Panc1 (cell line): ENCODE measurements at regions not wholly inside any gene's neighbourhood (a gene's known extent, or its start where the extent isn't known, plus 50 kb on each side); places are given as distances from the start of the nearest gene placed in this dataset.

Source experiments
- ATAC-seq: fragments of 200-7000 bp; cut with Tn5 transposase; 2 replicates; pipeline ENCODE4 v1.9.1; 2020; ENCODE audit warnings: mild to moderate bottlenecking, moderate library complexity
- BruUV-seq: library from RNA; stranded (reverse); fragments of 400-500 nt; replicated peaks from 2 replicates; lab custom pipeline; 2021; lab: Mats Ljungman, UMichigan
- CTCF ChIA-PET: fragments of 300-600 bp; sonication (Branson Sonifier 250); formaldehyde crosslinking; loops from one replicate; lab custom pipeline; 2022; ENCODE audit warnings: antibody characterized with exemption; lab: Charles Lee
- POLR2A ChIA-PET: fragments of 300-600 bp; sonication (Branson Sonifier 250); formaldehyde crosslinking; loops from one replicate; lab custom pipeline; 2022; ENCODE audit warnings: antibody characterized with exemption; lab: Charles Lee
- DNase-seq: peaks from one replicate; pipeline ENCODE4 v3.0.0-alpha.2; 2010; ENCODE audit warnings: low read depth, low spot score
- H3K27ac ChIP-seq: 2 replicates; pipeline ENCODE4 v1.5.1; 2011; ENCODE audit warnings: mild to moderate bottlenecking, low read length, inconsistent platforms
- H3K27me3 ChIP-seq: fragments of 200-500 bp; sonication (Bioruptor generic); 2 replicates; pipeline ENCODE4 v1.6.0; 2014; ENCODE audit warnings: low read length, inconsistent platforms; ENCODE audit not compliant: control insufficient read depth, insufficient read depth
- H3K36me3 ChIP-seq: fragments of 200-500 bp; sonication (Bioruptor generic); 2 replicates; pipeline ENCODE4 v1.5.1; 2014; ENCODE audit warnings: inconsistent platforms, mild to moderate bottlenecking, low read length, moderate library complexity; ENCODE audit not compliant: control insufficient read depth, insufficient read depth
- H3K4me1 ChIP-seq: 2 replicates; pipeline ENCODE4 v1.5.1; 2011; ENCODE audit warnings: inconsistent platforms, mild to moderate bottlenecking, low read length, moderate library complexity; ENCODE audit not compliant: control insufficient read depth, insufficient read depth
- H3K4me3 ChIP-seq, 2 experiments: 2 replicates each; pipeline ENCODE4 v1.5.1; 2011 to 2012; ENCODE audit warnings: low read depth in 2 of 2, low read length in 2 of 2, mild to moderate bottlenecking in 2 of 2, inconsistent platforms in 1 of 2, moderate library complexity in 1 of 2
- H3K9me3 ChIP-seq: fragments of 200-500 bp; sonication (Bioruptor generic); 2 replicates; pipeline ENCODE4 v1.5.1; 2014; ENCODE audit warnings: low read depth, mild to moderate bottlenecking, inconsistent platforms, low read length, moderate library complexity; ENCODE audit not compliant: control insufficient read depth, insufficient read depth
- CTCF ChIP-seq: fragments of 450-650 bp; IDR thresholded peaks from 2 replicates; pipeline ENCODE4 v1.5.1; 2017; ENCODE audit warnings: mild to moderate bottlenecking
- POLR2AphosphoS5 ChIP-seq: IDR thresholded peaks from 2 replicates; pipeline ENCODE4 v1.6.1; 2012; ENCODE audit warnings: mild to moderate bottlenecking, low read depth, low read length, moderate library complexity
- SIN3A ChIP-seq: IDR thresholded peaks from 2 replicates; pipeline ENCODE4 v1.6.1; 2012; ENCODE audit warnings: low read depth, mild to moderate bottlenecking, low read length, moderate library complexity, borderline replicate concordance; ENCODE audit not compliant: insufficient read depth
- TCF7L2 ChIP-seq: IDR thresholded peaks from 2 replicates; pipeline ENCODE4 v1.6.1; 2011; ENCODE audit warnings: mild to moderate bottlenecking, low read depth, low read length, inconsistent platforms
- in situ Hi-C: cut with HindIII; loops from 2 replicates; pipeline ENCODE4 v1.10.0; 2016; ENCODE audit warnings: low sequenced_read_pairs, low pct_unique_long_range_greater_than_20kb
- intact Hi-C: fragments of 100-400 bp; cut with micrococcal nuclease; formaldehyde crosslinking; loops from one replicate; pipeline ENCODE4 v1.10.0; 2022; ENCODE audit not compliant: unreplicated experiment
- TF ChIP-seq, protein P1 (sequence below), 2 experiments: IDR thresholded peaks; 2 replicates each; pipeline ENCODE4 v1.6.1; 2011 to 2012; ENCODE audit warnings: low read depth in 2 of 2, control low read depth in 1 of 2, low read length in 1 of 2, mild to moderate bottlenecking in 1 of 2, moderate library complexity in 1 of 2; ENCODE audit not compliant: insufficient read depth in 1 of 2

DNA sequence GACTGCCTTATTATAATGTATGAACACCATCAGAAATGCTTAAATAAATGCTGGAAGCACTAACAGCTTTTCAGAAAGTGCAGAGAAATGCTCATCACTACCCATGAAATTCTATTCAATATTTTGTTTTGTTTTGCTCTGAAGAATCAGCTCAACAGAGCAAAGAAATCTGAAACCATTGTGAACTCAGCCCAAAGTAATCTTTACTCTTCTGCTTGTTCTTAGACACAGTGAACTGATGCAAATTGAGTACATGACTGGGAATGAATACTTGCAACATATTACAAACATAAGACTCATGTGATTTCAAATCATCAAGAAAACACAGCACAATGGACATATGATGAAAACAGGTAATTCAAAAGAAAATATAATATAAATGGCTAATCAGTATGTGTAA lies 404.6 kb upstream of the OPRM1 start:
- CTCF ChIA-PET, result no interaction called here
- no TSS peak for BruUV-seq

GRCh38 chr6:153625089-153625488 lies 414.0 kb upstream of the OPRM1 start:
- in situ Hi-C loops, result no loop called here
- intact Hi-C loops, result no loop called here

More for the DNA sequence above, 404.6 kb upstream of the OPRM1 start:
- POLR2A ChIA-PET, result no interaction called here
- H3K9me3 ChIP-seq, result no peaks in the 10 kb centered on the region
- no peak overlapping the region for H3K4me3 ChIP-seq
- H3K4me1 ChIP-seq, result no peaks in the 10 kb centered on the region
- H3K27me3 ChIP-seq, result no peaks in the 10 kb centered on the region
- ATAC-seq (no peak), DNase-seq (no peak)
- in situ Hi-C loops, result no loop called here
- H3K36me3 ChIP-seq, result no peaks in the 10 kb centered on the region
- H3K27ac ChIP-seq, result no peak overlapping the region
- TF ChIP-seq TCF7L2 (no peak), CTCF (no peak), SIN3A (no peak), POLR2AphosphoS5 (no peak)
- TF ChIP-seq, protein P1, sequence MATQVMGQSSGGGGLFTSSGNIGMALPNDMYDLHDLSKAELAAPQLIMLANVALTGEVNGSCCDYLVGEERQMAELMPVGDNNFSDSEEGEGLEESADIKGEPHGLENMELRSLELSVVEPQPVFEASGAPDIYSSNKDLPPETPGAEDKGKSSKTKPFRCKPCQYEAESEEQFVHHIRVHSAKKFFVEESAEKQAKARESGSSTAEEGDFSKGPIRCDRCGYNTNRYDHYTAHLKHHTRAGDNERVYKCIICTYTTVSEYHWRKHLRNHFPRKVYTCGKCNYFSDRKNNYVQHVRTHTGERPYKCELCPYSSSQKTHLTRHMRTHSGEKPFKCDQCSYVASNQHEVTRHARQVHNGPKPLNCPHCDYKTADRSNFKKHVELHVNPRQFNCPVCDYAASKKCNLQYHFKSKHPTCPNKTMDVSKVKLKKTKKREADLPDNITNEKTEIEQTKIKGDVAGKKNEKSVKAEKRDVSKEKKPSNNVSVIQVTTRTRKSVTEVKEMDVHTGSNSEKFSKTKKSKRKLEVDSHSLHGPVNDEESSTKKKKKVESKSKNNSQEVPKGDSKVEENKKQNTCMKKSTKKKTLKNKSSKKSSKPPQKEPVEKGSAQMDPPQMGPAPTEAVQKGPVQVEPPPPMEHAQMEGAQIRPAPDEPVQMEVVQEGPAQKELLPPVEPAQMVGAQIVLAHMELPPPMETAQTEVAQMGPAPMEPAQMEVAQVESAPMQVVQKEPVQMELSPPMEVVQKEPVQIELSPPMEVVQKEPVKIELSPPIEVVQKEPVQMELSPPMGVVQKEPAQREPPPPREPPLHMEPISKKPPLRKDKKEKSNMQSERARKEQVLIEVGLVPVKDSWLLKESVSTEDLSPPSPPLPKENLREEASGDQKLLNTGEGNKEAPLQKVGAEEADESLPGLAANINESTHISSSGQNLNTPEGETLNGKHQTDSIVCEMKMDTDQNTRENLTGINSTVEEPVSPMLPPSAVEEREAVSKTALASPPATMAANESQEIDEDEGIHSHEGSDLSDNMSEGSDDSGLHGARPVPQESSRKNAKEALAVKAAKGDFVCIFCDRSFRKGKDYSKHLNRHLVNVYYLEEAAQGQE (IDR thresholded peaks at IDR 0.05; ENCODE audit: insufficient read depth in 1 of 2, low read depth in 2 of 2, low read length in 1 of 2), result no peak
- intact Hi-C loops, result no loop called here

More at GRCh38 chr6:153625089-153625488, 414.0 kb upstream of the OPRM1 start:
- ChIA-PET POLR2A (no interaction called here), CTCF (no interaction called here)
- TF ChIP-seq, protein P1 (IDR thresholded peaks at IDR 0.05; ENCODE audit: insufficient read depth in 1 of 2, low read depth in 2 of 2, low read length in 1 of 2), result no peak
- TF ChIP-seq SIN3A, result no peak
- TF ChIP-seq POLR2AphosphoS5, result no peak
- TF ChIP-seq CTCF, result no peak
- TF ChIP-seq TCF7L2, result no peak
- Histone ChIP-seq H3K4me1 (no peaks in the 10 kb centered on the region), H3K27me3 (no peaks in the 10 kb centered on the region), H3K36me3 (no peaks in the 10 kb centered on the region), H3K9me3 (no peaks in the 10 kb centered on the region), H3K27ac (no peak overlapping the region), H3K4me3 (no peak overlapping the region)
- DNase-seq (no peak), ATAC-seq (peak; percentile 26; the same call in 1 of the 2 replicates)
- no TSS peak for BruUV-seq
